ENCODE measurements at regions not wholly inside any gene's neighbourhood (a gene's known extent, or its start where the extent isn't known, plus 50 kb on each side); places are given as distances from the start of the nearest gene placed in this dataset.

DNA sequence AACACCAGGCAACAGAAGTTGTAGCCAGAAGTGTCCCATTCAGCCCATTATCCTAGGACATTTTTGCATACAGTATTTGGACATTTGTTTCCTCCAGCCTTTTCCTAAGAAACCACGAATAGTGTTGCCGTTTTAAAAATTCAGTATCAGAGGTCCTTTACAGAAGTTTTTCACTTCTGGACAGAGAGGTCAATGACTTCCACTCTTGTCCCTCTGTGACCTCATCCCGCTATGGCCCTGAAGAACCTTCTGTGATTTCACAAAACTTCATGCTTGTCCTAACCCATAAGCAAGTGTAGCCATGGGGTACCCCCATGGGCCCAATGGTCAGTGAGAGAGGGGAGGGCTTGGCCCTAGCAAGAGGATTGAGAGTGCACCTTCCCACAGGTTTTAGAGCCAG lies 364.8 kb downstream of the TNS3 start:
- H3K9me1 ChIP-seq (ENCODE audit: insufficient read depth, low read length), result no peaks in the 10 kb centered on the region
- H2BK5ac ChIP-seq (ENCODE audit: low read depth, low read length, poor library complexity, severe bottlenecking), result no peak overlapping the region
- intact Hi-C loops (cut with micrococcal nuclease), result no loop called here
- H2AFZ ChIP-seq (replicated peaks; ENCODE audit: low read length, poor library complexity), result no peak overlapping the region
- H3K23ac ChIP-seq (ENCODE audit: low read depth, low read length), result no peak overlapping the region
- BruUV-seq (replicated peaks), result no TSS peak
- no peak overlapping the region for H3K56ac ChIP-seq (ENCODE audit: extremely low read depth, insufficient read depth, low read length)
- no peaks in the 10 kb centered on the region for H3K4me1 ChIP-seq (ENCODE audit: control insufficient read depth, insufficient read depth, low read length)
- no peak overlapping the region for H3K4me3 ChIP-seq (ENCODE audit: insufficient read depth, low read depth, low read length)
- no peak overlapping the region for H3K27ac ChIP-seq (ENCODE audit: insufficient read depth, low read length)
- ChIA-PET POLR2A (ENCODE audit: unreplicated experiment) (no interaction called here), CTCF (no interaction called here)
- H4K91ac ChIP-seq (ENCODE audit: insufficient read depth, low read depth, low read length), result no peak overlapping the region
- H4K20me1 ChIP-seq (ENCODE audit: insufficient read depth, low read length), result no peaks in the 10 kb centered on the region
- H2BK15ac ChIP-seq (ENCODE audit: low read depth, low read length), result no peak overlapping the region
- TF ChIP-seq RCOR1 (IDR thresholded peaks at IDR 0.05; ENCODE audit: insufficient replicate concordance, low read length) (no peak), RFX5 (IDR thresholded peaks at IDR 0.05; ENCODE audit: low read depth, low read length) (no peak), MAFK (IDR thresholded peaks at IDR 0.05; ENCODE audit: low read depth, low read length) (no peak), POLR2A (IDR thresholded peaks at IDR 0.05; ENCODE audit: low read depth, low read length) (no peak), FOS (IDR thresholded peaks at IDR 0.05; ENCODE audit: low read depth, low read length) (no peak), MAZ (IDR thresholded peaks at IDR 0.05; ENCODE audit: borderline replicate concordance, low read depth, low read length) (no peak), MXI1 (IDR thresholded peaks at IDR 0.05; ENCODE audit: borderline replicate concordance, low read depth, low read length) (no peak), NFE2L2 (IDR thresholded peaks at IDR 0.05; ENCODE audit: low read depth, low read length) (no peak), CHD1 (IDR thresholded peaks at IDR 0.05; ENCODE audit: low read depth, low read length) (no peak), BHLHE40 (IDR thresholded peaks at IDR 0.05; ENCODE audit: low read depth, low read length) (no peak), CEBPB (IDR thresholded peaks at IDR 0.05; ENCODE audit: low read depth, low read length) (no peak), SMC3 (IDR thresholded peaks at IDR 0.05; ENCODE audit: low read depth, low read length) (no peak), RAD21 (IDR thresholded peaks at IDR 0.05; ENCODE audit: low read length) (no peak)
- TF ChIP-seq, protein P1, sequence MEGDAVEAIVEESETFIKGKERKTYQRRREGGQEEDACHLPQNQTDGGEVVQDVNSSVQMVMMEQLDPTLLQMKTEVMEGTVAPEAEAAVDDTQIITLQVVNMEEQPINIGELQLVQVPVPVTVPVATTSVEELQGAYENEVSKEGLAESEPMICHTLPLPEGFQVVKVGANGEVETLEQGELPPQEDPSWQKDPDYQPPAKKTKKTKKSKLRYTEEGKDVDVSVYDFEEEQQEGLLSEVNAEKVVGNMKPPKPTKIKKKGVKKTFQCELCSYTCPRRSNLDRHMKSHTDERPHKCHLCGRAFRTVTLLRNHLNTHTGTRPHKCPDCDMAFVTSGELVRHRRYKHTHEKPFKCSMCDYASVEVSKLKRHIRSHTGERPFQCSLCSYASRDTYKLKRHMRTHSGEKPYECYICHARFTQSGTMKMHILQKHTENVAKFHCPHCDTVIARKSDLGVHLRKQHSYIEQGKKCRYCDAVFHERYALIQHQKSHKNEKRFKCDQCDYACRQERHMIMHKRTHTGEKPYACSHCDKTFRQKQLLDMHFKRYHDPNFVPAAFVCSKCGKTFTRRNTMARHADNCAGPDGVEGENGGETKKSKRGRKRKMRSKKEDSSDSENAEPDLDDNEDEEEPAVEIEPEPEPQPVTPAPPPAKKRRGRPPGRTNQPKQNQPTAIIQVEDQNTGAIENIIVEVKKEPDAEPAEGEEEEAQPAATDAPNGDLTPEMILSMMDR (conservative IDR thresholded peaks at IDR 0.05; ENCODE audit: low read depth, low read length), result no peak
- TF ChIP-seq, protein P2, sequence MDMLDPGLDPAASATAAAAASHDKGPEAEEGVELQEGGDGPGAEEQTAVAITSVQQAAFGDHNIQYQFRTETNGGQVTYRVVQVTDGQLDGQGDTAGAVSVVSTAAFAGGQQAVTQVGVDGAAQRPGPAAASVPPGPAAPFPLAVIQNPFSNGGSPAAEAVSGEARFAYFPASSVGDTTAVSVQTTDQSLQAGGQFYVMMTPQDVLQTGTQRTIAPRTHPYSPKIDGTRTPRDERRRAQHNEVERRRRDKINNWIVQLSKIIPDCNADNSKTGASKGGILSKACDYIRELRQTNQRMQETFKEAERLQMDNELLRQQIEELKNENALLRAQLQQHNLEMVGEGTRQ (IDR thresholded peaks at IDR 0.05; ENCODE audit: low read depth, low read length), result no peak
- TF ChIP-seq, protein P3, sequence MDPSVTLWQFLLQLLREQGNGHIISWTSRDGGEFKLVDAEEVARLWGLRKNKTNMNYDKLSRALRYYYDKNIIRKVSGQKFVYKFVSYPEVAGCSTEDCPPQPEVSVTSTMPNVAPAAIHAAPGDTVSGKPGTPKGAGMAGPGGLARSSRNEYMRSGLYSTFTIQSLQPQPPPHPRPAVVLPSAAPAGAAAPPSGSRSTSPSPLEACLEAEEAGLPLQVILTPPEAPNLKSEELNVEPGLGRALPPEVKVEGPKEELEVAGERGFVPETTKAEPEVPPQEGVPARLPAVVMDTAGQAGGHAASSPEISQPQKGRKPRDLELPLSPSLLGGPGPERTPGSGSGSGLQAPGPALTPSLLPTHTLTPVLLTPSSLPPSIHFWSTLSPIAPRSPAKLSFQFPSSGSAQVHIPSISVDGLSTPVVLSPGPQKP (IDR thresholded peaks at IDR 0.05; ENCODE audit: borderline replicate concordance, low read depth, low read length), result no peak
- H4K8ac ChIP-seq (ENCODE audit: low read depth in 2 of 2, low read length in 2 of 2), result no peak overlapping the region
- no peaks in the 10 kb centered on the region for H3K9me3 ChIP-seq (ENCODE audit: control insufficient read depth, insufficient read depth, low read length)
- no peak overlapping the region for H3K9ac ChIP-seq (ENCODE audit: low read depth, low read length)
- H2BK120ac ChIP-seq (ENCODE audit: low read depth, low read length), result no peak overlapping the region
- no peak for ATAC-seq (ENCODE audit: low read depth)
- H2BK20ac ChIP-seq (ENCODE audit: low read depth, low read length), result no peak overlapping the region
- no peak overlapping the region for H3K4ac ChIP-seq (ENCODE audit: low read depth, low read length)
- dilution Hi-C loops (cut with HindIII; ENCODE audit: low sequenced_read_pairs, unreplicated experiment), result no loop called here
- H2AK5ac ChIP-seq (ENCODE audit: low read depth, low read length), result no peak overlapping the region
- no peak overlapping the region for H2AK9ac ChIP-seq (replicated peaks; ENCODE audit: low read depth, low read length, poor library complexity)
- no peak overlapping the region for H3K4me2 ChIP-seq (ENCODE audit: low read depth, low read length)
- in situ Hi-C loops (cut with MboI; ENCODE audit: low sequenced_read_pairs), result no loop called here
- no peak overlapping the region for H3K18ac ChIP-seq (ENCODE audit: low read depth, low read length)
- no peaks in the 10 kb centered on the region for H3K36me3 ChIP-seq (ENCODE audit: control insufficient read depth, insufficient read depth, low read length)
- H4K5ac ChIP-seq (ENCODE audit: low read depth, low read length), result no peak overlapping the region
- peaks cover 37% of the 10 kb centered on the region for H3K27me3 ChIP-seq (ENCODE audit: control insufficient read depth, insufficient read depth, low read length)
- DNase-seq, result no peak
- WGBS, 2 experiments (ENCODE audit: extremely low coverage in 2 of 2, insufficient read length in 1 of 2), result 90% methylated on average over 2 of the region's 3 CpGs; no CpG with 5 or more reads in 1 of the 2 experiments
- H3K79me1 ChIP-seq (ENCODE audit: low read depth in 1 of 2, low read length in 2 of 2), result no peaks in the 10 kb centered on the region
- no peak overlapping the region for H3K14ac ChIP-seq (replicated peaks; ENCODE audit: low read depth, low read length)

Data from IMR-90 (cell line).